T-helper 2 cell treated with Interferon-gamma antibody and Interleukin-4, amounts not matched to agents 100 ng/mL and 5 ng/mL, for 36 hours (primary cell): ENCODE measurements at regions not wholly inside any gene's neighbourhood (a gene's known extent, or its start where the extent isn't known, plus 50 kb on each side); places are given as distances from the start of the nearest gene placed in this dataset.

Experiments used
- intact Hi-C: fragments of 100-400 bp; cut with micrococcal nuclease; formaldehyde crosslinking; loops from one replicate; pipeline ENCODE4 v1.15.1; 2023

- intact Hi-C loops: no loop called here
These were observed 189.8 kb downstream of the PLOD2 start for GRCh38 chr3:145971186-145971585.

- intact Hi-C loops: no loop called here
These were observed 188.1 kb downstream of the PLOD2 start for GRCh38 chr3:145972851-145973250.

GRCh38 chr3:145981056-145981455 lies 179.9 kb downstream of the PLOD2 start:
- intact Hi-C loops: no loop called here

DNA sequence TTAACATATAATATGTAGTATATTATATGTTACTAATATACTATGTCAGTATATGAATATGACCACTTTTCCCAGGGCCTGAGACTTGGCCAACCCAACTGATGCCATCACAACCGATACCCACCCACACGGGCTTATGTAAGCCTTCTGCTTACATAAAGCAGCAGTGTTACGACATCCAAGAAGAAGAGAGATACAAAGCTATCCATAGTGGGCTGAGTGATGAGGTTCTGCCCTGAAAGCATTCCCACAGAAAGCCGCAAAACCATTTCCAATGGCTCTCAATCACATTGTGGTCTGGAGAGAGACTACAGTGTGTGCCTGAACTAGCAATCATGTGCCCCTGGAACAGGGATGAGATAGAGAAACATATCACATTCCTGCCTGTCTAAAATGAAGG lies 177.9 kb downstream of the PLOD2 start:
- intact Hi-C loops: no loop called here
